Keratinocyte (primary cell): ENCODE measurements at regions not wholly inside any gene's neighbourhood (a gene's known extent, or its start where the extent isn't known, plus 50 kb on each side); places are given as distances from the start of the nearest gene placed in this dataset.

Experiments used
- EZH2 ChIP-seq: IDR thresholded peaks from one replicate; pipeline ENCODE4 v1.6.1; 2012; ENCODE audit warnings: inconsistent platforms, mild to moderate bottlenecking, low read length, moderate library complexity
- TF ChIP-seq, protein P1 (sequence below), 3 experiments: IDR thresholded peaks in 1 of 3; conservative IDR thresholded peaks in 1 of 3; optimal IDR thresholded peaks in 1 of 3; 2 replicates in 2 of 3; 3 replicates in 1 of 3; pipeline versions ENCODE3 to v1.5.1; 2011; ENCODE audit warnings: low read length in 3 of 3, mild to moderate bottlenecking in 3 of 3, moderate library complexity in 2 of 3, control low read depth in 1 of 3, inconsistent platforms in 1 of 3; ENCODE audit not compliant: insufficient read depth in 2 of 3; ENCODE audit errors: extremely low read depth in 1 of 3

DNA sequence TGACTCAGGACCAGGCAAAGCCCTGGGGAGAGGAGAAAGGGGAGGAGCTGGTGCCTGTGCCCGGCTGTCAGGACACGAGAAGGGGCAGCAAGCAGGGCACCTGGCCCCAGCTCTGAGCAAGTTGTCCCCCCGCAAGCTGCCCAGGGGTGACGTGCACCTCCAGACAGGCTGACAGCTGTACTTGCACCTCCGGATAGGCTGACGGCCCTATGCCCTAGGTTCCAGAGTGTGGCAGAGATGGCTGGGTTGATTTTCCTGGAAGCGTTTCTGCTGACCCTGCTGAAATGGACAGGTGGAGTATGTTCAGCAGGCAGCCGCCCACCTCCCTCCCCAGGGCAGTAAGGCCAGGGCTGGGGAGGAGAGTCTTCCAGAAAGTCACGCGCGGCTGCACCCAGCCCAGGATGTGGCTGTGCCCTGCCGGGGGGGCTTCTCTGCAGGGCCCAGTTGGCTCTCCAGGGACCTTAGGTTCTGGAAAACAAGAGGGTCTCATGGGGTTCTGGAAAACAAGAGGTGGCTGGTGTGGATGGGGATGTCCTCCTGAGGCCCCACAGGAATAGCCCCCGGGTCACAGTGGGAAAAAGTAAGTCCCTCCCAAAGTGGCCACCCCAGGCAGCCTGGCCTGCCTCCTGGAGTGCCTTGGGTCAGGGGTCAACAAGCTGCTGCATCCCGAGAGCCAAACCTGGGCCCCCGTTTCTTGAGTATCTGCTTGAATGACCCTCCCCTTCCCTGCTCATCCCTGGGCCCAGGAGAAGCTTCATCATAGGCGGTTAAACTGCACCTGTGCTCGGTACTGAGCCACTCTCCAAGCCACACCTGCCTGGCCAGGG, 71.4 kb upstream of the OTOS start:
- TF ChIP-seq, protein P1, sequence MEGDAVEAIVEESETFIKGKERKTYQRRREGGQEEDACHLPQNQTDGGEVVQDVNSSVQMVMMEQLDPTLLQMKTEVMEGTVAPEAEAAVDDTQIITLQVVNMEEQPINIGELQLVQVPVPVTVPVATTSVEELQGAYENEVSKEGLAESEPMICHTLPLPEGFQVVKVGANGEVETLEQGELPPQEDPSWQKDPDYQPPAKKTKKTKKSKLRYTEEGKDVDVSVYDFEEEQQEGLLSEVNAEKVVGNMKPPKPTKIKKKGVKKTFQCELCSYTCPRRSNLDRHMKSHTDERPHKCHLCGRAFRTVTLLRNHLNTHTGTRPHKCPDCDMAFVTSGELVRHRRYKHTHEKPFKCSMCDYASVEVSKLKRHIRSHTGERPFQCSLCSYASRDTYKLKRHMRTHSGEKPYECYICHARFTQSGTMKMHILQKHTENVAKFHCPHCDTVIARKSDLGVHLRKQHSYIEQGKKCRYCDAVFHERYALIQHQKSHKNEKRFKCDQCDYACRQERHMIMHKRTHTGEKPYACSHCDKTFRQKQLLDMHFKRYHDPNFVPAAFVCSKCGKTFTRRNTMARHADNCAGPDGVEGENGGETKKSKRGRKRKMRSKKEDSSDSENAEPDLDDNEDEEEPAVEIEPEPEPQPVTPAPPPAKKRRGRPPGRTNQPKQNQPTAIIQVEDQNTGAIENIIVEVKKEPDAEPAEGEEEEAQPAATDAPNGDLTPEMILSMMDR (optimal IDR thresholded peaks at IDR 0.05 in 1 of 3, IDR thresholded peaks at IDR 0.05 in 1 of 3, conservative IDR thresholded peaks at IDR 0.05 in 1 of 3; ENCODE audit: extremely low read depth in 1 of 3, insufficient read depth in 2 of 3, low read length in 3 of 3) = no peak
- no peak for TF ChIP-seq EZH2
